Thyroid gland (tissue), 4 donors: ENCODE measurements at regions not wholly inside any gene's neighbourhood (a gene's known extent, or its start where the extent isn't known, plus 50 kb on each side); places are given as distances from the start of the nearest gene placed in this dataset.

Experiments
- CTCF ChIP-seq, 6 experiments: fragments of 200-600 bp in 3 of 6; fragments of 450-650 bp in 3 of 6; sonication (generic) in 3 of 6; IDR thresholded peaks; one replicate each; pipeline ENCODE4 v1.5.1; 2016 to 2019; ENCODE audit warnings: antibody characterized with exemption in 6 of 6, mild to moderate bottlenecking in 2 of 6, inconsistent platforms in 1 of 6, moderate library complexity in 1 of 6
- POLR2A ChIP-seq, 2 donors: fragments of 450-650 bp; IDR thresholded peaks; one replicate each; pipeline ENCODE4 v1.6.1; 2017; ENCODE audit warnings: antibody characterized with exemption in 2 of 2, mild to moderate bottlenecking in 2 of 2, moderate library complexity in 1 of 2

- TF ChIP-seq CTCF (IDR thresholded peaks at IDR 0.05) (no peak), POLR2A (IDR thresholded peaks at IDR 0.05) (no peak)
Observed at GRCh38 chr2:217231212-217231611, 371.3 kb upstream of the TNP1 start.
